NCI-H526 (cell line): ENCODE measurements at regions not wholly inside any gene's neighbourhood (a gene's known extent, or its start where the extent isn't known, plus 50 kb on each side); places are given as distances from the start of the nearest gene placed in this dataset.
"Not testable (repeated sequence)": the region's sequence is repeated elsewhere in the genome, so short reads cannot be mapped to it uniquely, and the experiment has no call there.

Source experiments
- DNase-seq, 2 experiments: peaks; one replicate each; lab custom pipeline; 2025; lab: John Stamatoyannopoulos, UW

DNA sequence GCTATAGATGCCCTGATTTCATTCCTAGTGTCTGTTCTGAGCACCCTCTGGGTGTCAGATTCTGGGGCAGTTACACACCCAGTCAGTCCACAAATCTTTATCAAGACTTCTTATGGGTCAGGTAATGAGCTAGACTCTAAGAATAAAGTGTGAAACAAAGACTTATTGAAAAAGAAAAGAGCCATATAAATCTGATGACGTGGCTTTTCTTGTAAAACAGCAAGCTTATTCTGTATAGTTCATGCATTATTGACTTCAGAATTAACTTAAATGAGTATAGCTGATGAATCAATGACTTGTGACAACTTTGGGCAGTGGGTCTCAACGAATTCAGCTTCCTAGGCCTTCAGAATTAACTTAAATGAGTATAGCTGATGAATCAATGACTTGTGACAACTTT lies 1527.5 kb downstream of the TBC1D22A start:
- DNase-seq: not testable (repeated sequence)

DNA sequence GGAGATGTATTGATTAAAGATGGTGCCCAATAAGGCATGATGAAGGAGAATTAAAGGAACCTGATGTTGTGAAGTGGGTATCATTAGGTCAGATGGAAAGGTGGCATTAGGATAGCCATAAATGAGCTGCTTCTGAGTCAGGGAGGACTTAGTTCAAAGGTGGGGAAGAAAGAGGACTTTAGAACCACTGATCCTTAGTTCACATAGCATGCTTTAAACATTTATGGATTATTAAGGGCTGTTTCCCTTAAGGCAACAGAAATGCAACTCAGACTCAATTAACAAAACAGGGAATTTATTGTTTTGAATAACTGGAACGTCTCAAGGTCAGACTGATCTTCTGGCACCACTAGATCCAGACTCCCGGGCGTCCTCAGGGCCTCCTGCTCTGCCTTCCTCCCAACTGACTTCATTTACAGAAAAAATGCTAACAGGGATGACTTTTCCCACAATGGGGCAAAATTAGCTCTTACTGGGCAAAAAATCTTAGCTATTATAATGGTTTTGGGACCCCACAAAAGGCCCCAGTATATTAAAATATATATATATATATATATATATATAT lies 1526.0 kb downstream of the TBC1D22A start:
- DNase-seq: no peak

DNA sequence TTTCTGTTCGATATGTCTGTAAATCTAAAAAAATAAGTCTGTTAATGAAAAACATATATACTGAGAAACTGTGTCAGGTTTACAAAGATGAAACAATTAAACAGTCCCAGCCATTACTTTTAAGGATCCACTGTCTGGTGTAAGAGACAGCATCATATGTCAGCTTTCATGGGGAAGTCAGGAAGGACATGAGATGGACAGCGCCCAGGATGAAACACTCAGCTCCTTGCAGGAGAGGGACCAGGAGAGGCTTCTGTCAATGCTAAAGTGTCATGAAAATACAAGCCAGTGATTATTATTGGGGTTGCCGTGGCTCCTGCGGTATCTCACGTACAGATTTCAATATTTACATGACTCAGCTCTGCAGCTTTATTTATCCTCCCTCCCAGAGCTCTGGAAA lies 1524.6 kb downstream of the TBC1D22A start:
- no peak for DNase-seq

DNA sequence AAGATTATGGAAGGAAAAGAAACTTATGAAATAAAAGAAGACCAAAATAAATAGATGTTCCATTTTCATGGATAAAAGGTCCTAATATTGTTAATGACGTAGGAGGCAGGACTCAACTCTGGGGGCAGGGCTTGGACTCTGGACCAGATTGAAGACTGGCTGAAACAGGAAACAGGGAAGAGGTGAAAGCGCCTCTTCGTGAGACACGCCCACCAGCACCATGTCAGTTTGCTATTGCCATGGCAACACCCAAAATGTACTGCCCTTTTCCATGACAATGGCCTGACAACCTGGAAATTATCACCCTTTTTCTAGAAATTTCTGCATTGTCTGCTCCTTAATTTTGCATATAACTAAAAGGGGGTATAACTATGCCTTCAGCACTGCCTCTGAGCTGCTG lies 1522.2 kb downstream of the TBC1D22A start:
- no peak for DNase-seq

DNA sequence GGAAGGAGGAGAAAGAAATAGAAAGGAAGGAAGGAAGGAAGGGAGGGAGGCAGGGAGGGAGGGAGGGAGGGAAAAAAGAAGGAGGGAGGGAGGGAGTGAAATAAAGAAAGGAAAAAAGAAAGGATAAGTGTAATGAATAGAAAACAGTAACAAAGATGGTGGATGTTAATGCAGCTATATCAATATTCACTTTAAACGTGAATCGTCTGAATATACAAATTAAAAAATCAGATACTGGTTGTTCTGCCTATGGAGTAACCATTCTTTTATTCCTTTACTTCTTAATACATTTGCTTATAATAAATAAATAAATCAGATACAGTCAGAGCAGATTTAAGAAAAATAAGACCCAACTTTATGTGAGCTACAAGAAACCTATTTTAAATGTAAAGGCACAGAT lies 1520.4 kb downstream of the TBC1D22A start:
- DNase-seq: no peak

DNA sequence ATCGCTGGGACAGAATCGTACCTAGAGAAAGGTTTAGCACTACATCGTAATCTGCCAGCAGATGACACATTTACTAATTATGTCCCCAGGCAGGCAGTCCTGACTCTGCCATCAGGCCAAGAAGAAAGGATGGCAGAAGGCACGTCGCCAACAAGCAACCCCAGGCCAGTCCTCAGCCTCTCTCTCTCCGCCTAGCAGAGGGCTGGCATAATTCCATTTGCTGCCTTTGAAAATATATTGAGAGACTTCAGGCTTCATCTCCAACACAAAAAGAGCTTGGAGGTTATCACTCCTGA lies 1517.0 kb downstream of the TBC1D22A start:
- DNase-seq: no peak

DNA sequence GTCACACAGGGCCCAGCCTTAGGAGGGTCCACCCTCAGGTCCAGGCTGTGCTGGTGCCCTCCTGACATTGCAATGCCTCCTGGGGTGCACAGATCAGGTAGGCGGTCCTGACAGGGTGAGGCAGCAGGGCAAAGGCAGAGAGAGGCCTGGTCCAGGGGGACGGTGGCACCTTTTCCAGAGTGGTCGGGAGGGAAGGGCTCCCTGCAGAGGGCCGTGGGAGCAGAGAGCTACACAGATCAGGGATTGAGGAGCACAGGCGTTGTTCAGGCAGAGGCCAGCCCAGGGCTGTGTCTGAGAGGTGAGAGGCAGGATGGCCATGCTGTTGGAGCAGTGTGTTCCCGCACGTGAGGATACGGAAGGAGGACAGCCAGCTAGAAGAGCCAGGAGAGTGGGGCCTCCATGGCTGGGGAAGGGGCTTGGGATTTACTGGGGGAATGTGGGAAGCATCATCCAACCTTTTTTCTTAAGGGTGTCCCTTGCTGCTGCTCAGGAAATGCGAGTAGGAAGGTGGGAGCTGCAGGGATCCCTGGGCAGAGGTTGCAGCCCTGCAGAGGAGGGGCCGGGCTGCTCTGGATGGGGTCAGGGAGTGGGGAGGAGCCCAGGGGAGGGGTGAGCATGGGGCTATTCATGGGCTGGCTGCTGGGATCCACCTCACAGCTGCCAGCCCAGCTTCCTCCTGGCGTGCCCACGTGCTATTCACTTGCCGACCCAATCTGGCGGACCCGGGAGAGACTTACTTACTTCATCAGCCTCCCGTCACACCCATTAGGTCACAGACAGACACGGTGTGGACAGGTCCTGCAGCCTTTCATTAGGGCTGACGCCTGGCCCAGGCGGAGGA lies 1516.4 kb downstream of the TBC1D22A start:
- no peak for DNase-seq

DNA sequence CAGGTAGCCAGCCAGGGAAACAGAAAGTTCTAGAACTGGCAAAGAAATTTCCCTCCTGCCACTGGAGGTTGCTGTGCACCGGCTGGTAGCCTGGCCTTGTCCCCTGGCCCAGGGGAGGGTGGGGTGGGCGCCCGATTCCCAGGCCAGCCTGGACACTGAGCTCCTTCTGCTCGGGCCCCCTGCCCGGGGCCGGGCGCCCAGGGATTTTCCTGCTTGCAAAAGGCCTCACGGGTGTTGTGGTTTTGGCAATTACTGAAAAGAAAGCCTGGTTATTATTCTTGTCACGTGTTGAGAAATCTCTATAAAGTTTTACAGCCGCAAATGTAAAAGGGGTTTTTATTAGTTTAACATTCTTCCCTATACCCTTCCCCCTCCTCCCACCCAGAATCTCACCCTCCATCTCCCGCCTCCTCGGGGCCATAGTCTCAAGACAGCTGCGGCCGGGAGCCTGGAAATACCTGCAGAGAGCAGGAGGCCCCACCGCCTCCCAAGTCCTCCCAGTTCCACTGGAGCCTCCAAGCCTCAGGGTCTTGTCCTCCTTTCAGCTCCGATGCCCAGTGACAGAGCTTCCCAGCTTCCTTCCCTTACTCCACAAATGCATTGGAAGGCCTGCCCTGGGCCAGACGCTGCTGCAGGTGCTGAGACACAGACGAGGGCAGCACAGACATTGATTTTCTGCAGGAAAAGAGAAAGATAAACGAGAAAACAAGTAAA lies 1515.6 kb downstream of the TBC1D22A start:
- no peak for DNase-seq

DNA sequence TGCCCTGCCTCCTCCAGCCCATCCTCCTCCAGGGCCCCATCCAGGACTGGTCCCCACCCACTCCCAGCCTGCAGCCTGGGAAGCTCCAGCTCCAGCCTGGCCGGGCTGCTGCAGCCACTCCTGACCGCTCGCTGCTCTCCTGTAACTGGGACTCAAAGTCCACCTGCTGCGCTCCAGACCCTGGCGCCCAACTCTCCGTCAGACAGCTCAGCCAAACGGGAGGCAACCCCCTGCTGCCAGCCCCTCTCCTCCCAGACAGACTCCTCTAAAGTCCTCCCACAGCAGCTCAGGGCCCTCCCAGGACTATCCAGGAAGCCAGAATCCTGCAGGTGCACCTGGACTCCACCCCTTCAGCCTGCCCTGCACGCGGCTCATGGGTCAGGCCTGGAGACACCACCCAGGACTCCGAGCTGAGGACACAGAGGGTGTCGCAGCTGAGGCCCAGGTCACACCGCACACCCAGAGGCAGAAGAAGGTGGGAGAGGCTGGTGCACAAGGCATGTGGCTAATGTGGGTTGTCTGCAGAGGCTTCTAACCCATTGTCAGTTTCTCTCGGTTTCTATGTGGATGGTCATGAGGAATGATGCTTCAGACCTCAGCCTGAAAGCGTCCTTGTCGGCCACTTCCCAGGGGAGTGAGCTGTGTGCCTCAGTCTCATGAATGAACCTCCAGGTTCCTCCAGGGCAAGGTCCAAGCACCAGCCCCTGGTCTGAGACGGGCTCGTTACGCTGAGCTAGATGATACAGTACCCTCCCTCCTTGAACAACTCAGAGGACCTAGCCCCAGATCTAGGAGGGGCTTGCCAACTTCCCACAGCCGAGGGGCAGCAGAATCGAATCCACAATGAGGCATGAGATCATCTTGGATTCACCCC lies 1514.8 kb downstream of the TBC1D22A start:
- DNase-seq: no peak

DNA sequence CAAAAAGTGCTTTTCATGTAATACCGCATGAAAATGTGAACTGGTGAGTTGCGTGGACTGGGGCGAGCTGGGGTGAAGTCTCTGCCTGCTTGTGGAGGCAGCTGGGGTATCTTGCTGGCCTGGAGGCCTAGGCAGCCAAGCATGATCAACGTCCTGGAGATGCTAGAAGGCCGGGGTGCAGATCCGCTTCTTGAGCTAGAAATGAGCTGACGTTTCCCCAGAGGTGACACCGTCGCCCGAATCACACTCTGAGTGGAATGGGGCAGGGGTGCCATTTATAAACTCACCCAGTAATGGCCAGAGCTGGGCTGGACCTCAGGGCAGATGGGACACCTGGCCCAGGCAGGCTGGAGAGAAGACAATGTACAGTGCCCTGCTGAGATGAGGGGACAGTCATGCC lies 1513.0 kb downstream of the TBC1D22A start:
- no peak for DNase-seq

DNA sequence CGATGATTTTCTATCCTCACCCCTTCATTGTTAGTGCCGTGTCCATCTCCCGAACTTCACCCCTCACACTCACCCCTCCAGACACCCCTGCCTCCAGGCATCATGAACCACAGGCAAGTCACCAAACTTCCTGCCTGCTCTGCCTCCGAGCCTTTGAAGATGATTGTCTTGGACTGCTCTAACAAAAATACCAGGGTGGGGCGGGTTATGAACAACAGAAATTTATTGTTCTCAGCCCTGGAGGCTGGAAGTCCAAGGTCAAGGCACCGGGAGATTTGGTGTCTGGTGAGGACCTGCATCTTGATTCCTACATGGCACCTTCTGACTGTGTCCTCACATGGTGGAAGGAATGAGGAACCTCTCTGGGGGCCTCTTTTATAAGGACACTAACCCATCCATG lies 1508.3 kb downstream of the TBC1D22A start:
- DNase-seq: no peak

DNA sequence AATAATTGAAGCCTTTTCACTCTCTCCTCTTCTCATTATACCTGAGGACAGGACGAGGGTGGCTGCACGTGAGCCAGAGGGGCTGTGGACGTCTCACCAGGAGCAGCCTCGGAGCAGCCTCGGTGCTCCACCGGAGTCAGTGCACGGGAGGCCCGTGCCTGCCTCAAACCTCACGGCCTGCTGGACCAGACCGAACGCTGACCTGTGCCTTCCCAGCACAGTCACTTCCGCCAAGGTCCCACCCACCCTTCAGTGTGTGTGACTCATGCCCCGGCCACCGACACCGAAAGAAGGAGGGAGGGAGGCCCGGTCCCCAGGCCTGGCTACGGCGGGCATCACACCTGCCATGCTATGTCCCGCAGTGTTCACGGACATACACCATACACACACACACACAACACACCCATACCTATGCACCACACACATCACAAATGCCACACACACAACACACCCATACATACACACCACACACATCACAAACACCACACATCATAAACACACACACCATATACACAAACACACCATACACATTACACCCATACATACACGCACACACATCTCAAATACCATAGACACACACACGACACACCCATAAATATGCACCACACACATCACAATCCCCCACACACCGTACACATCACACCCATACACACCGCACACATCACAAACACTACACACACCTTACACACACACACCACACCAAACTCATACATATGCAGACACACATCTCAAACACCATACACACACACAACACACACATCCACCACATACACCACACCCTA lies 1506.5 kb downstream of the TBC1D22A start:
- no peak for DNase-seq

DNA sequence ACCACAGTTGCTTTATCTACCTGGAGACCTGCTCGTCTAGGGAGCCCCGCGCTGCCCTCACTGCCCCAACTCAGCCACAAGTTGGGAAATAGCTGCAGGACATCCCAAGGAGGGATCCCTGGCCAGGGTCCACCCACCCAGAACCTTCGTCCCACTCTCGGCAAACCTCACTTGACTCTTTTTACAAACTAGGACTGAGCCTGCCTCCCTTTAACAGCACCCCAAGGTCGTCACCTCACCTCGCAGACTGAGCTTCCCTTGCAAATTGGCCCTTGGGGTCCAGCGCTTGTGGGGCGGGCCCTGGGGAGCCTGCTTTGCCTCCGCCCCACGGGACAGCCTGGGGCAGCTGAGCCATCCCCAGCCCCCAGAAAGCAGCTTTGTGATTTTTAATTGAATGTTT lies 1505.8 kb downstream of the TBC1D22A start:
- DNase-seq: no peak

DNA sequence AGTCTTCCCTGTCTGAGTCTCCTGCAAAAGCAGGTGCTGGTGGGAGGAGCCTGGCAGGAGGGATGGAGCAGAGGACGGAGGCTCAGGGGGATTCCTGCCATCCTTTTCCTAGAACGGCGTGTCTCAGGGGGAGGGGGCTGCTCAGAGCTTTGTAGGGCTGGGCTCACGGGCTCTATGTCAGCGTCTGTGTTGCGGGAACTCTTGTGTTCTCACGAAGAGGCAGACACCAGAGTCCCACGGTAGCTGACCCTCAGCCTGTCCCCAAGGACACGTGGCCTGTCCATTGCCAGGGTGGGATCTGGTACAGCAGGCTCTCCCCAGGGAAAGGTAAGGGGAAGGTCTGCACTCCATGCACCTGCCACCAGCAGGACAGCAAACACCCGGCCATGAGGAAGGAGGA lies 1505.2 kb downstream of the TBC1D22A start:
- no peak for DNase-seq

DNA sequence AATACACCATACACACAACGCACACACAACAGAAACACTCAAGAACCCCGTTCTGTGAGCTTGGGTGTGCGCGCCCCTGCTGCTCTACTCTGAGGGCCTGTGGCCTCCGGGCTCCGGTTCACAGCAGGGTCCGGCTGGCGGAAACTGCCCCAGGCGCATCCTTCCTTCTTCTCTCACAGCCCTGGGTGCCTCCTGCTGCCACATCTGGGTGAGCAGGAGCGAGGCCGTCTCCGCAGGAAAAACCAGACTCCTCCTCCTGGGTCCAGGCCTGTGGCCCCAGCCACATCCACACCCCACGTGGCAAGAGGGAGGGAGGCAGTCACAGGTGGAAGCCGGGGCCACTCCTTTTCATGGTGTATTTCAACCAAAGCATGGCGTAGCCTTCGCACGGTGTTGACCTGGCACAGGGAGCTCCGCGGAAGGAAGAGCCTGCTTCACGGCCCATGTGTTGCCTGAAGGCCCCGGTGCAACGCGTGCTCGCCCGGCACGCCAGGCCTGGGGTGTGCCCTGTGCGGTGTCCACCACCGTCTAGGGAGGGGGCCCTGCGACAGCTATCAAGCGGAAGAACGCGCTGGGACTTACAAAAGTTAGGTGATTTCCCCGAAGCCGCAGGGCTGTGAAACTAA lies 1502.7 kb downstream of the TBC1D22A start:
- DNase-seq: no peak

DNA sequence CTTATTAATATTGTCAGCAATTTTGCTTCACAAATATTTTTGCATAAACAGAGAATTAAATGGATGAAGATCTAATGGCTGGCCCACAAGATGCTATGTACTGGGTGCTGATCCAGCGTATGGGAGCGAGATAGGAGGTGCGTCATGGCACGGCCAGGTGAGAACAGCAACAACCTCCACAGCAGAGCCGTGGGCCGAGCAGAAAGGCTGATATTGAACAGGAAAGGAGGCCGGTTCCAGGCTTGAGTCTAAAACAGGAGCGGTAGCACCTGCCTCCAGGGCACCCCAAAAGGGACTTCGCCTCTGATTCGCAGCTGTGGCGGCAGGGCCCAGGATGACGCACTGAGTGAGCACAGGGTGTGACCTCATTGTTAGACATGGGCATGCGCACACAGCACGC lies 1502.1 kb downstream of the TBC1D22A start:
- no peak for DNase-seq

DNA sequence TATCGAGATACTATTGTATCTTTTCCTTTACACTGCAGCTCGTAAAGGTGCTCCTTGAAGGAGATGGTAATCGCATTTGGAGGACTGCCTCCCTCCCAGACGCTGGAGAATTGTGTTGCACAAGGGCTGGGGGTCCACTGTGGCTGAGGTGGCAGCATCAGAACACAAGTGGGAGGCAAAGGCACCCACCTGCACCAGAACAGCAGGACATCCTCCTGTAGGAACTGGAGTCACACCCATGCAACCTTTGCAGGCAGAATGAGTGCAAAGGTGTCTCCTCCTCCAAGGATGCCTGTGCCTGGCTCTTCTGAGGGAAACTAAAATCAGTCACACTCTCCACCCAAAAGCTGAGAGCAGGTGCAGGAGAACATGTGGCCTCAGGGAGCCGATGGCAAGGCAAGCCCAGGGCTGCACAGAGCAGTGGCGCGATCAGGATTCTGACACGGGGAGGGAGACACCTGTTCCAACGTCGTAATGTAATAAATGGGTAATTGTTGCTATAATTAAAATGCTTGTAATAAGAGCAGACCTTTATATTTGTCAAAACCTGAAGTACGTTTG lies 1501.4 kb downstream of the TBC1D22A start:
- no peak for DNase-seq

DNA sequence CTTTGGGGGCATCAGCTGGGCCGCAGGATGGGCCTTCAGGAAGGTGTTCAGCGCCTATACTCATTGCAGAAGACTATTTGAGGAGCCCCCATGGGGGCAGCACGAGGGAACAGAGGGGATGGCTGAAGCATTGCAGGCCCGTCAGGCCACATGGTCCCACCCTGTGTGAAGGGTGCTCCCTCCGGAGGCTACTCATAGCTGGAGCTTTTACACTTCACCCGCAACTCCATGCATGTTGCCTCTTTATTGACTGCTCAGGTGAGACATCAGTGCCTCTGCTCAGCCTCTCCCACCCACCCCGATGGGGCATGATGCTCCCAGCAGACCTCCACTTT lies 1500.9 kb downstream of the TBC1D22A start:
- no peak for DNase-seq

DNA sequence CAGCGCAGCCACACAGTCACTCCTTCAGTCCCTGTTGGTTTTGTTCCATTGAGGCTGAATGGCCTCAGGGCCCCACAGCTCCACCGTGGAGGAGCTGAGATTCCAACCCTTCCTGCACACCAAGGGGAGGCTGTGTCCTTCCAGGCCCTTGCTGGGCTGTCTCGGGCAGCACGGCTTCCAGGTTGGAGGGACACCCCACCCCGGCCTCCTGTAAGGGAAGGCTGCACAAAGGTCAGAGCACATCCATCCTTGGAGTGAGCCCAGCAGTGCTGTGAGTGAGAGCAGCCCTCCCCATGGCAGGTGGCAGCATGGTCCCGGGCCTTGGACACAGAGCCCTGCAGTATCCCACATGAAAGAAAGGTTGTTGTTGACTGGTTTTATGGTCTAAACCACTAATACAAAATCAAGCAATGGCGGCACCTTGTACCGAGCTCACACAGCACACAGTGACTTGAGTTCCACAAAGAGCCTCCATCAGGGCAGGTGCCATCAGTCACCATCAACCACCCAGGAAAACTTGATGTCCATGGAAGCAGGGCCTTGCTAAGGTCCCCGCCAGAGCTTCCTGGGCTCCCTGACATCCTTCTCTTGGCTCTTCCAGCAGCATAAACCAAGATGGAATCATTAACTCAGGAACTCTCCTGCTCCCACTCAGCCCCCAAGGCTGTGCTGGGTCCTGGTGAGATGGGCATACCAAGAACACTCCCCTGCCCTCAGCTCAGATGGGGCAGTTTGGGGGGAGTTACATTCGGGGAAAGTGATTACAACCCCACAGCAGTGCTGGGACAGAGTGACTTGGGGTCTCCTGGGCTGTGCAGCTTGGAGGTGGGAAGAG lies 1500.4 kb downstream of the TBC1D22A start:
- DNase-seq: no peak

DNA sequence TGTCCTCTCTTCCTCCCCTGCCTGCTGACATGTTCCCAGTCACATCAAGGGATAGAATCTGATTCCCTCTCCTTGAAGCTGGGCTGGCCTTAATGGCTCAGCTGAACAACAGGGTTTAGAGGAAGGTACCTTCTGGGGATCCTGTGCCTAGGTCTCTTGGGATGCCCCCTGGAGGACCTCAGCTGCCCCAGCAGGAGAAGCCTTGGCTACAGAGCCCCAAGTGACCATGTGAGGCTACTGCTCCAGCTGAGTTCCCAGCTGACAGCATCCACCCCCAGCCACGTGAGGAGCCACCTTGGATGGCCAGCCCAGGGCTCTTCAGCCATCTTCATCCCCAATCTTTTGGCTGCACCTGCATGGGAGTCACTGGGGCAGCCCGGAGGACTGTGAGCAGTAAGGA lies 1499.3 kb downstream of the TBC1D22A start:
- DNase-seq: no peak
